HG03521 (cell line): ENCODE measurements at regions not wholly inside any gene's neighbourhood (a gene's known extent, or its start where the extent isn't known, plus 50 kb on each side); places are given as distances from the start of the nearest gene placed in this dataset.
"Not testable (repeated sequence)": the region's sequence is repeated elsewhere in the genome, so short reads cannot be mapped to it uniquely, and the experiment has no call there.

Experiments
- ATAC-seq: cut with Tn5 transposase; IDR thresholded peaks from one replicate; pipeline ENCODE4 v1.9.1; 2021; ENCODE audit warnings: mild to moderate bottlenecking, moderate library complexity; ENCODE audit not compliant: unreplicated experiment

- ATAC-seq = no peak
Observed at GRCh38 chr2:89831641-89832498, 1140.4 kb downstream of the RPIA start.

GRCh38 chr2:89833116-89833779 lies 1141.8 kb downstream of the RPIA start:
- peak; percentile 48 for ATAC-seq

GRCh38 chr2:89833780-89834117 lies 1142.3 kb downstream of the RPIA start:
- ATAC-seq = no peak

GRCh38 chr2:89834306-89834705 lies 1142.8 kb downstream of the RPIA start:
- ATAC-seq = no peak

GRCh38 chr2:89836326-89836725 lies 1144.9 kb downstream of the RPIA start:
- not testable (repeated sequence) for ATAC-seq

GRCh38 chr2:89837962-89838625 lies 1146.6 kb downstream of the RPIA start:
- ATAC-seq = no peak

GRCh38 chr2:89840175-89840574 lies 1148.7 kb downstream of the RPIA start:
- ATAC-seq = not testable (repeated sequence)

- not testable (repeated sequence) for ATAC-seq
Observed at GRCh38 chr2:89840781-89841475, 1149.5 kb downstream of the RPIA start.

- no peak for ATAC-seq
Observed at GRCh38 chr2:89841476-89841840, 1150.0 kb downstream of the RPIA start.

- ATAC-seq = no peak
Observed at GRCh38 chr2:89842180-89842908, 1150.9 kb downstream of the RPIA start.

- no peak for ATAC-seq
Observed at GRCh38 chr2:89844221-89844943, 1152.9 kb downstream of the RPIA start.

- ATAC-seq = no peak
Observed at GRCh38 chr2:89845532-89845931, 1154.1 kb downstream of the RPIA start.

- ATAC-seq = no peak
Observed at GRCh38 chr2:89848114-89848513, 1156.6 kb downstream of the RPIA start.

GRCh38 chr2:89848763-89849368 lies 1157.4 kb downstream of the RPIA start:
- ATAC-seq = no peak

- no peak for ATAC-seq
Observed at GRCh38 chr2:89849731-89850130, 1158.3 kb downstream of the RPIA start.

GRCh38 chr2:89850481-89850880 lies 1159.0 kb downstream of the RPIA start:
- ATAC-seq = no peak

- no peak for ATAC-seq
Observed at GRCh38 chr2:89850881-89851582, 1159.6 kb downstream of the RPIA start.

- ATAC-seq = no peak
Observed at GRCh38 chr2:89851583-89851905, 1160.1 kb downstream of the RPIA start.

- not testable (repeated sequence) for ATAC-seq
Observed at GRCh38 chr2:89853427-89853826, 1162.0 kb downstream of the RPIA start.
